ENCODE measurements at regions not wholly inside any gene's neighbourhood (a gene's known extent, or its start where the extent isn't known, plus 50 kb on each side); places are given as distances from the start of the nearest gene placed in this dataset.

DNA sequence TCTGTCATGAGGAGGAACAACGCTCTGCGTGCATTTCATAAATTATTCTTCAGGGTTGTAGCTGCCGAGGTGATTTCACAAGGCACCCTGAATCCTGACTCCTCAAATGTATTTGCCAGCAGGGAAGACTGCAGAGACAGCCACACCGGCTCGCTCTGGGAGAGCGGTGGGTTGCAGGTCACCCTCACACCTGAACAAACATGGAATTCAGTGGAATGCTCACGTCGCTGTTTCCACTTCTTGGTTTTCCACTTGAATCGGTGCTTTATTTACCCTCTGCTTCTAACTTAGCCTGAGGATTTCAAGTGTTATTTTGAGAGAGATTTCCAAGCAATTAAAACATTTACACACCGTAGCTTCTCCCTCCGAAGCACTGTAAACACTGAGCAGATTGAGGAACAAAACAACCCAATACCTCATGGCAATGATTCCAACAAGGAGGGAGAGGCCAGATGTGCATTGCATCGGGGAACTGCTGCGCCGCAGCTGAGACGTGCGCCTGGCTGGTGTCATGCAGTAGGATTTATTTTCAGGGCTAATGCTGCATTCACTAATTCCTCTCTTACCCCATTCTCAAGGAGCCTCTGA is 59.5 kb upstream of the GGTLC1 start:
- H2AFZ ChIP-seq (ENCODE audit: insufficient read depth, low read depth, low read length, poor library complexity, severe bottlenecking) = no peak overlapping the region
- no peak for DNase-seq
- intact Hi-C loops (cut with micrococcal nuclease) = no loop called here
- WGBS (ENCODE audit: insufficient coverage) = 94% methylated on average over 8 of the region's 16 CpGs
- peaks cover 0 to 2% (median 0%) of the 10 kb centered on the region in 3 donors for H3K27me3 Mint-ChIP-seq (ENCODE audit: low read depth in 3 of 3)
- TF ChIP-seq, protein P1, sequence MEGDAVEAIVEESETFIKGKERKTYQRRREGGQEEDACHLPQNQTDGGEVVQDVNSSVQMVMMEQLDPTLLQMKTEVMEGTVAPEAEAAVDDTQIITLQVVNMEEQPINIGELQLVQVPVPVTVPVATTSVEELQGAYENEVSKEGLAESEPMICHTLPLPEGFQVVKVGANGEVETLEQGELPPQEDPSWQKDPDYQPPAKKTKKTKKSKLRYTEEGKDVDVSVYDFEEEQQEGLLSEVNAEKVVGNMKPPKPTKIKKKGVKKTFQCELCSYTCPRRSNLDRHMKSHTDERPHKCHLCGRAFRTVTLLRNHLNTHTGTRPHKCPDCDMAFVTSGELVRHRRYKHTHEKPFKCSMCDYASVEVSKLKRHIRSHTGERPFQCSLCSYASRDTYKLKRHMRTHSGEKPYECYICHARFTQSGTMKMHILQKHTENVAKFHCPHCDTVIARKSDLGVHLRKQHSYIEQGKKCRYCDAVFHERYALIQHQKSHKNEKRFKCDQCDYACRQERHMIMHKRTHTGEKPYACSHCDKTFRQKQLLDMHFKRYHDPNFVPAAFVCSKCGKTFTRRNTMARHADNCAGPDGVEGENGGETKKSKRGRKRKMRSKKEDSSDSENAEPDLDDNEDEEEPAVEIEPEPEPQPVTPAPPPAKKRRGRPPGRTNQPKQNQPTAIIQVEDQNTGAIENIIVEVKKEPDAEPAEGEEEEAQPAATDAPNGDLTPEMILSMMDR (IDR thresholded peaks at IDR 0.05) = no peak
- H3K4me2 ChIP-seq (replicated peaks; ENCODE audit: extremely low read depth, low read length, poor library complexity, severe bottlenecking) = no peak overlapping the region
- no peaks in the 10 kb centered on the region for H3K9me3 ChIP-seq (replicated peaks in 1 of 2; ENCODE audit: control insufficient read depth in 1 of 2, insufficient read depth in 1 of 2, low read length in 2 of 2)
- no peaks in the 10 kb centered on the region for H3K36me3 Mint-ChIP-seq
- no peak overlapping the region for H3K27ac Mint-ChIP-seq
- no peak overlapping the region for H3K4me3 Mint-ChIP-seq
- no peaks in the 10 kb centered on the region for H3K4me1 ChIP-seq (ENCODE audit: control insufficient read depth in 1 of 2, insufficient read depth in 2 of 2, low read length in 2 of 2)
- H3K27me3 ChIP-seq (ENCODE audit: control insufficient read depth in 2 of 2, insufficient read depth in 2 of 2, low read length in 2 of 2) = no peaks in the 10 kb centered on the region
- no peaks in the 10 kb centered on the region for H4K20me1 ChIP-seq (ENCODE audit: insufficient read depth, low read length)
- no peaks in the 10 kb centered on the region for H3K4me1 Mint-ChIP-seq
- no peaks in the 10 kb centered on the region for H3K36me3 ChIP-seq (replicated peaks in 1 of 2; ENCODE audit: control insufficient read depth in 1 of 2, insufficient read depth in 2 of 2, low read length in 2 of 2)
- peaks cover 0 to 3% (median 0%) of the 10 kb centered on the region in 7 donors for H3K9me3 Mint-ChIP-seq
- no peak overlapping the region for H3K4me3 ChIP-seq (replicated peaks in 1 of 3; ENCODE audit: low read depth in 2 of 3, low read length in 3 of 3)
- H3K79me2 ChIP-seq (ENCODE audit: insufficient read depth, low read length) = no peaks in the 10 kb centered on the region
- H3K27ac ChIP-seq (ENCODE audit: low read depth in 1 of 2, low read length in 2 of 2) = no peak overlapping the region
- no peak overlapping the region for H3K9ac ChIP-seq (ENCODE audit: insufficient read depth, low read length, poor library complexity, severe bottlenecking)

DNA sequence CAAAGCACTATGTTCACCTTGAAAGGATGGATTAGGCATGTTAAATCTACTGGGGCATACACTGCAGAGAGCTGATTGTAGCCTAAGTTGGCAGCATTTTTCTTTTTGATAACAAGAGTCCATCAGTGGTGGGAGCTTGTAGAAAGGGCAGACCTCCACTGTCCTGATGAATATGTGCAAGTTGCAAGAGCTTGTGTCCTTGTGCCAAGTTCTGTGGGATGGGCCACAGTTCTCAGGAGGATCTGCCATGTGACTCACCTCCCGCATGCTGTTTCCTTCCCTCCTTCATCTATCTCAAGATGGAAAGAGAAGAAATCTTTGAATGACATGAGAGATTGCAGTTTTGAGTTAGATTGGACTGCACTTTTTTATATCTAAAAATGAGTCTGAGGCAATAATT is 58.3 kb upstream of the GGTLC1 start:
- H3K36me3 Mint-ChIP-seq = no peaks in the 10 kb centered on the region
- no peaks in the 10 kb centered on the region for H3K36me3 ChIP-seq (replicated peaks in 1 of 2; ENCODE audit: control insufficient read depth in 1 of 2, insufficient read depth in 2 of 2, low read length in 2 of 2)
- TF ChIP-seq, protein P1 (IDR thresholded peaks at IDR 0.05) = no peak
- H3K79me2 ChIP-seq (ENCODE audit: insufficient read depth, low read length) = no peaks in the 10 kb centered on the region
- H3K4me2 ChIP-seq (replicated peaks; ENCODE audit: extremely low read depth, low read length, poor library complexity, severe bottlenecking) = no peak overlapping the region
- H3K4me1 ChIP-seq (ENCODE audit: control insufficient read depth in 1 of 2, insufficient read depth in 2 of 2, low read length in 2 of 2) = no peaks in the 10 kb centered on the region
- no peaks in the 10 kb centered on the region for H3K4me1 Mint-ChIP-seq
- WGBS (ENCODE audit: insufficient coverage) = no CpG with 5 or more reads among the region's 1 CpG
- no peaks in the 10 kb centered on the region for H3K9me3 ChIP-seq (replicated peaks in 1 of 2; ENCODE audit: control insufficient read depth in 1 of 2, insufficient read depth in 1 of 2, low read length in 2 of 2)
- peaks cover 0 to 2% (median 0%) of the 10 kb centered on the region in 7 donors for H3K9me3 Mint-ChIP-seq
- no peak overlapping the region for H3K4me3 Mint-ChIP-seq
- no peak overlapping the region for H2AFZ ChIP-seq (ENCODE audit: insufficient read depth, low read depth, low read length, poor library complexity, severe bottlenecking)
- no peaks in the 10 kb centered on the region for H4K20me1 ChIP-seq (ENCODE audit: insufficient read depth, low read length)
- no peak overlapping the region for H3K4me3 ChIP-seq (replicated peaks in 1 of 3; ENCODE audit: low read depth in 2 of 3, low read length in 3 of 3)
- H3K27ac ChIP-seq (ENCODE audit: low read depth in 1 of 2, low read length in 2 of 2) = no peak overlapping the region
- no peak for DNase-seq
- H3K9ac ChIP-seq (ENCODE audit: insufficient read depth, low read length, poor library complexity, severe bottlenecking) = no peak overlapping the region
- no peaks in the 10 kb centered on the region for H3K27me3 ChIP-seq (ENCODE audit: control insufficient read depth in 2 of 2, insufficient read depth in 2 of 2, low read length in 2 of 2)
- H3K27me3 Mint-ChIP-seq (ENCODE audit: low read depth in 3 of 3) = peaks cover 0 to 4% (median 0%) of the 10 kb centered on the region in 3 donors
- H3K27ac Mint-ChIP-seq = no peak overlapping the region
- intact Hi-C loops (cut with micrococcal nuclease) = no loop called here

All from CD14-positive monocyte (primary cell).